ENCODE measurements at regions not wholly inside any gene's neighbourhood (a gene's known extent, or its start where the extent isn't known, plus 50 kb on each side); places are given as distances from the start of the nearest gene placed in this dataset.

DNA sequence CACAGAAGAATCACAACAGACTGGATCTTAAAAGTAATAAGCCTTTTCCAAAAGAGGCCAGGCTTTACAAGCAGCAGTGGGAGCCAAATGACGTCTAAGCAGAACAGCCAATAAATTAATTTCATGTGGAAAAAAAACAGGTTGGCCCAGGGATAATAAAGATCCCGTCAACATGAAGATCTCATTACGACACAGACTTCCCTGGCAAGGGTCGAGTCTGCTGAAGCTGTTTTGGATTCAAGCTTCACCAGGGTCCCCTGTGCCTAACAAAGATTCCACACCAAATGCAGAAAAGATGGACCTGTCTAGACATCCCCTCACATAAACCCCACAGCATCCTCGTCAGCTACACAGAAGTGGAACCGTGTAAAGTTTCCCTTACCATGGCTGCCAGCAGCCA lies 215.1 kb upstream of the ZNF507 start:
- Histone ChIP-seq H4K20me1 (ENCODE audit: insufficient read depth) (no peaks in the 10 kb centered on the region), H3K9me2 (no peaks in the 10 kb centered on the region), H3K4me2 (no peak overlapping the region), H3K4me3 (ENCODE audit: low read depth in 2 of 2, low read length in 1 of 2) (no peak overlapping the region), H3K9me3 (no peaks in the 10 kb centered on the region), H3K4me1 (ENCODE audit: control insufficient read depth in 1 of 2, insufficient read depth in 2 of 2, low read depth in 1 of 2, low read length in 1 of 2) (peaks cover 0 to 3% of the 10 kb centered on the region in 2 experiments; a peak in 1 of 4 replicates), H3K27me3 (ENCODE audit: insufficient read depth) (no peaks in the 10 kb centered on the region), H3K36me3 (replicated peaks in 1 of 2; ENCODE audit: control insufficient read depth in 1 of 2, insufficient read depth in 2 of 2, low read length in 1 of 2) (no peaks in the 10 kb centered on the region), H3F3A (replicated peaks; ENCODE audit: insufficient read depth) (no peaks in the 10 kb centered on the region), H3K9ac (no peak overlapping the region), H2AFZ (ENCODE audit: low read depth) (no peak overlapping the region), H3K27ac (ENCODE audit: low read depth in 2 of 2, low read length in 1 of 2) (no peak overlapping the region), H3K79me2 (ENCODE audit: insufficient read depth) (no peaks in the 10 kb centered on the region)
- TF ChIP-seq SMC3 (IDR thresholded peaks at IDR 0.05; ENCODE audit: low read depth, low read length) (no peak), EP300 (IDR thresholded peaks at IDR 0.05; ENCODE audit: borderline replicate concordance in 1 of 2, low read depth in 1 of 2, low read length in 1 of 2) (no peak)
- TF ChIP-seq, protein P1, sequence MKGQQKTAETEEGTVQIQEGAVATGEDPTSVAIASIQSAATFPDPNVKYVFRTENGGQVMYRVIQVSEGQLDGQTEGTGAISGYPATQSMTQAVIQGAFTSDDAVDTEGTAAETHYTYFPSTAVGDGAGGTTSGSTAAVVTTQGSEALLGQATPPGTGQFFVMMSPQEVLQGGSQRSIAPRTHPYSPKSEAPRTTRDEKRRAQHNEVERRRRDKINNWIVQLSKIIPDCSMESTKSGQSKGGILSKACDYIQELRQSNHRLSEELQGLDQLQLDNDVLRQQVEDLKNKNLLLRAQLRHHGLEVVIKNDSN (IDR thresholded peaks at IDR 0.05; ENCODE audit: borderline replicate concordance, low read depth) = no peak
- TF ChIP-seq, protein P2, sequence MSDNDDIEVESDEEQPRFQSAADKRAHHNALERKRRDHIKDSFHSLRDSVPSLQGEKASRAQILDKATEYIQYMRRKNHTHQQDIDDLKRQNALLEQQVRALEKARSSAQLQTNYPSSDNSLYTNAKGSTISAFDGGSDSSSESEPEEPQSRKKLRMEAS (IDR thresholded peaks at IDR 0.05; ENCODE audit: low read depth) = no peak
- TF ChIP-seq, protein P3, sequence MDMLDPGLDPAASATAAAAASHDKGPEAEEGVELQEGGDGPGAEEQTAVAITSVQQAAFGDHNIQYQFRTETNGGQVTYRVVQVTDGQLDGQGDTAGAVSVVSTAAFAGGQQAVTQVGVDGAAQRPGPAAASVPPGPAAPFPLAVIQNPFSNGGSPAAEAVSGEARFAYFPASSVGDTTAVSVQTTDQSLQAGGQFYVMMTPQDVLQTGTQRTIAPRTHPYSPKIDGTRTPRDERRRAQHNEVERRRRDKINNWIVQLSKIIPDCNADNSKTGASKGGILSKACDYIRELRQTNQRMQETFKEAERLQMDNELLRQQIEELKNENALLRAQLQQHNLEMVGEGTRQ (IDR thresholded peaks at IDR 0.05; ENCODE audit: borderline replicate concordance, low read depth, low read length) = no peak
- WGBS (ENCODE audit: low lambda C conversion rate) = 5% methylated on average over 6 of the region's 6 CpGs
- DNase-seq = no peak
- ChIA-PET CTCF (no interaction called here), POLR2A (no interaction called here)

DNA sequence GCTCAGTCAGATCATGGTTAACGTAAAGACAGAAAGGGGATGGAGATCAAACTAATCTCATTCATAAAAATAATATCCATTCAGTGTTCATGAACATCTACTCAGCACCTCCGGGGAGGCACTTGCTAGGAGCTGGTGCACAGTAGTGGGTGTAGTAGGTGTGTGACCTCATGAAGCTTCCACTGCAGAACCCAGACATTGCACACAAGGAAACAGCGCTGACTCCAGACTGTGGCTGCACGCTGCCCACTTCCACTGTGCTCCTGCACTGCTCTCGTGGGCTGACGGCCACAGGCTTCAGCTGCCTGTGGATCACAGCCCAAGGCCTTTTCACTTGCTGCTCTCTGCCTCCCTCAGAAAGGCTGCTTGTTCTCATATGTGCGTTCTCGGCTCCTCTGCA lies 214.4 kb upstream of the ZNF507 start:
- Histone ChIP-seq H3K27ac (ENCODE audit: low read depth in 2 of 2, low read length in 1 of 2) (no peak overlapping the region), H3K36me3 (replicated peaks in 1 of 2; ENCODE audit: control insufficient read depth in 1 of 2, insufficient read depth in 2 of 2, low read length in 1 of 2) (no peaks in the 10 kb centered on the region), H3K27me3 (ENCODE audit: insufficient read depth) (no peaks in the 10 kb centered on the region), H2AFZ (ENCODE audit: low read depth) (no peak overlapping the region), H3K9ac (no peak overlapping the region), H3K9me2 (no peaks in the 10 kb centered on the region), H3K4me2 (no peak overlapping the region), H3K4me3 (ENCODE audit: low read depth in 2 of 2, low read length in 1 of 2) (no peak overlapping the region), H3K4me1 (ENCODE audit: control insufficient read depth in 1 of 2, insufficient read depth in 2 of 2, low read depth in 1 of 2, low read length in 1 of 2) (peaks cover 0 to 3% of the 10 kb centered on the region in 2 experiments; a peak in 1 of 4 replicates), H4K20me1 (ENCODE audit: insufficient read depth) (no peaks in the 10 kb centered on the region), H3K9me3 (no peaks in the 10 kb centered on the region), H3K79me2 (ENCODE audit: insufficient read depth) (no peaks in the 10 kb centered on the region), H3F3A (replicated peaks; ENCODE audit: insufficient read depth) (no peaks in the 10 kb centered on the region)
- DNase-seq = no peak
- no peak for TF ChIP-seq NFIC (IDR thresholded peaks at IDR 0.05; ENCODE audit: borderline replicate concordance)
- TF ChIP-seq MXI1 (IDR thresholded peaks at IDR 0.05; ENCODE audit: low read depth, low read length) = no peak
- TF ChIP-seq RAD21 (IDR thresholded peaks at IDR 0.05; ENCODE audit: low read length) = no peak
- TF ChIP-seq GATA2 (CRISPR knock-in tag; IDR thresholded peaks at IDR 0.05) = no peak
- TF ChIP-seq, protein P4, sequence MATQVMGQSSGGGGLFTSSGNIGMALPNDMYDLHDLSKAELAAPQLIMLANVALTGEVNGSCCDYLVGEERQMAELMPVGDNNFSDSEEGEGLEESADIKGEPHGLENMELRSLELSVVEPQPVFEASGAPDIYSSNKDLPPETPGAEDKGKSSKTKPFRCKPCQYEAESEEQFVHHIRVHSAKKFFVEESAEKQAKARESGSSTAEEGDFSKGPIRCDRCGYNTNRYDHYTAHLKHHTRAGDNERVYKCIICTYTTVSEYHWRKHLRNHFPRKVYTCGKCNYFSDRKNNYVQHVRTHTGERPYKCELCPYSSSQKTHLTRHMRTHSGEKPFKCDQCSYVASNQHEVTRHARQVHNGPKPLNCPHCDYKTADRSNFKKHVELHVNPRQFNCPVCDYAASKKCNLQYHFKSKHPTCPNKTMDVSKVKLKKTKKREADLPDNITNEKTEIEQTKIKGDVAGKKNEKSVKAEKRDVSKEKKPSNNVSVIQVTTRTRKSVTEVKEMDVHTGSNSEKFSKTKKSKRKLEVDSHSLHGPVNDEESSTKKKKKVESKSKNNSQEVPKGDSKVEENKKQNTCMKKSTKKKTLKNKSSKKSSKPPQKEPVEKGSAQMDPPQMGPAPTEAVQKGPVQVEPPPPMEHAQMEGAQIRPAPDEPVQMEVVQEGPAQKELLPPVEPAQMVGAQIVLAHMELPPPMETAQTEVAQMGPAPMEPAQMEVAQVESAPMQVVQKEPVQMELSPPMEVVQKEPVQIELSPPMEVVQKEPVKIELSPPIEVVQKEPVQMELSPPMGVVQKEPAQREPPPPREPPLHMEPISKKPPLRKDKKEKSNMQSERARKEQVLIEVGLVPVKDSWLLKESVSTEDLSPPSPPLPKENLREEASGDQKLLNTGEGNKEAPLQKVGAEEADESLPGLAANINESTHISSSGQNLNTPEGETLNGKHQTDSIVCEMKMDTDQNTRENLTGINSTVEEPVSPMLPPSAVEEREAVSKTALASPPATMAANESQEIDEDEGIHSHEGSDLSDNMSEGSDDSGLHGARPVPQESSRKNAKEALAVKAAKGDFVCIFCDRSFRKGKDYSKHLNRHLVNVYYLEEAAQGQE (IDR thresholded peaks at IDR 0.05; ENCODE audit: low read depth, low read length) = no peak
- TF ChIP-seq, protein P5, sequence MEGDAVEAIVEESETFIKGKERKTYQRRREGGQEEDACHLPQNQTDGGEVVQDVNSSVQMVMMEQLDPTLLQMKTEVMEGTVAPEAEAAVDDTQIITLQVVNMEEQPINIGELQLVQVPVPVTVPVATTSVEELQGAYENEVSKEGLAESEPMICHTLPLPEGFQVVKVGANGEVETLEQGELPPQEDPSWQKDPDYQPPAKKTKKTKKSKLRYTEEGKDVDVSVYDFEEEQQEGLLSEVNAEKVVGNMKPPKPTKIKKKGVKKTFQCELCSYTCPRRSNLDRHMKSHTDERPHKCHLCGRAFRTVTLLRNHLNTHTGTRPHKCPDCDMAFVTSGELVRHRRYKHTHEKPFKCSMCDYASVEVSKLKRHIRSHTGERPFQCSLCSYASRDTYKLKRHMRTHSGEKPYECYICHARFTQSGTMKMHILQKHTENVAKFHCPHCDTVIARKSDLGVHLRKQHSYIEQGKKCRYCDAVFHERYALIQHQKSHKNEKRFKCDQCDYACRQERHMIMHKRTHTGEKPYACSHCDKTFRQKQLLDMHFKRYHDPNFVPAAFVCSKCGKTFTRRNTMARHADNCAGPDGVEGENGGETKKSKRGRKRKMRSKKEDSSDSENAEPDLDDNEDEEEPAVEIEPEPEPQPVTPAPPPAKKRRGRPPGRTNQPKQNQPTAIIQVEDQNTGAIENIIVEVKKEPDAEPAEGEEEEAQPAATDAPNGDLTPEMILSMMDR (IDR thresholded peaks at IDR 0.05) = no peak
- TF ChIP-seq, protein P6, sequence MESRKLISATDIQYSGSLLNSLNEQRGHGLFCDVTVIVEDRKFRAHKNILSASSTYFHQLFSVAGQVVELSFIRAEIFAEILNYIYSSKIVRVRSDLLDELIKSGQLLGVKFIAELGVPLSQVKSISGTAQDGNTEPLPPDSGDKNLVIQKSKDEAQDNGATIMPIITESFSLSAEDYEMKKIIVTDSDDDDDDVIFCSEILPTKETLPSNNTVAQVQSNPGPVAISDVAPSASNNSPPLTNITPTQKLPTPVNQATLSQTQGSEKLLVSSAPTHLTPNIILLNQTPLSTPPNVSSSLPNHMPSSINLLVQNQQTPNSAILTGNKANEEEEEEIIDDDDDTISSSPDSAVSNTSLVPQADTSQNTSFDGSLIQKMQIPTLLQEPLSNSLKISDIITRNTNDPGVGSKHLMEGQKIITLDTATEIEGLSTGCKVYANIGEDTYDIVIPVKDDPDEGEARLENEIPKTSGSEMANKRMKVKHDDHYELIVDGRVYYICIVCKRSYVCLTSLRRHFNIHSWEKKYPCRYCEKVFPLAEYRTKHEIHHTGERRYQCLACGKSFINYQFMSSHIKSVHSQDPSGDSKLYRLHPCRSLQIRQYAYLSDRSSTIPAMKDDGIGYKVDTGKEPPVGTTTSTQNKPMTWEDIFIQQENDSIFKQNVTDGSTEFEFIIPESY (IDR thresholded peaks at IDR 0.05; ENCODE audit: borderline replicate concordance, low read depth) = no peak
- POLR2A ChIA-PET = no interaction called here
- 28% methylated on average over 4 of the region's 8 CpGs for WGBS (ENCODE audit: low lambda C conversion rate)
- CTCF ChIA-PET = no interaction called here

Data from SK-N-SH (cell line).